HL-60 (cell line): ENCODE measurements at regions not wholly inside any gene's neighbourhood (a gene's known extent, or its start where the extent isn't known, plus 50 kb on each side); places are given as distances from the start of the nearest gene placed in this dataset.

Experiments used
- DNase-seq, 2 experiments: peaks; one replicate each; pipeline ENCODE4 v3.0.0-alpha.2; 2010 to 2020; ENCODE audit warnings: low read depth in 1 of 2, low spot score in 1 of 2
- H3K27ac ChIP-seq: fragments of 250-450 bp; sonication (Bioruptor Pico); replicated peaks from 2 replicates; pipeline ENCODE4 v1.5.1; 2020; ENCODE audit warnings: mild to moderate bottlenecking, moderate library complexity
- H3K27me3 ChIP-seq: fragments of 250-450 bp; sonication (Bioruptor Pico); 2 replicates; pipeline ENCODE4 v1.5.1; 2021; ENCODE audit warnings: mild to moderate bottlenecking, moderate library complexity; ENCODE audit not compliant: insufficient read depth, poor library complexity, severe bottlenecking
- H3K4me3 ChIP-seq: replicated peaks from 2 replicates; pipeline ENCODE4 v1.5.1; 2011; ENCODE audit warnings: mild to moderate bottlenecking, control low read depth, low read length; ENCODE audit not compliant: insufficient read depth
- CTCF ChIP-seq: IDR thresholded peaks from one replicate; pipeline ENCODE4 v1.5.1; 2011; ENCODE audit warnings: low read length, control low read depth, inconsistent platforms; ENCODE audit not compliant: insufficient read depth
- GABPA ChIP-seq: IDR thresholded peaks from 2 replicates; pipeline ENCODE4 v1.6.1; 2012; ENCODE audit warnings: low read depth
- POLR2AphosphoS5 ChIP-seq: IDR thresholded peaks from 2 replicates; pipeline ENCODE4 v1.6.1; 2012; ENCODE audit warnings: low read depth
- REST ChIP-seq: IDR thresholded peaks from 2 replicates; pipeline ENCODE4 v1.6.1; 2012; ENCODE audit warnings: low read depth; ENCODE audit not compliant: insufficient replicate concordance
- SPI1 ChIP-seq: IDR thresholded peaks from 2 replicates; pipeline ENCODE4 v1.6.1; 2012; ENCODE audit warnings: low read depth, mild to moderate bottlenecking, borderline replicate concordance

GRCh38 chr3:31166249-31166885 lies 271.9 kb upstream of the GADL1 start:
- Histone ChIP-seq H3K27me3 (no peaks in the 10 kb centered on the region), H3K27ac (no peak overlapping the region), H3K4me3 (no peak overlapping the region)
- DNase-seq: no peak
- no peak for TF ChIP-seq CTCF
- TF ChIP-seq SPI1: no peak
- no peak for TF ChIP-seq REST
- TF ChIP-seq GABPA: no peak
- no peak for TF ChIP-seq POLR2AphosphoS5

- no peaks in the 10 kb centered on the region for H3K27me3 ChIP-seq
- no peak overlapping the region for H3K27ac ChIP-seq
- DNase-seq: no peak
- TF ChIP-seq GABPA (no peak), SPI1 (no peak), CTCF (no peak)
- H3K4me3 ChIP-seq: no peak overlapping the region
Observed at GRCh38 chr3:31167666-31168065, 273.2 kb upstream of the GADL1 start.

GRCh38 chr3:31170932-31171670 lies 276.6 kb upstream of the GADL1 start:
- TF ChIP-seq GABPA (no peak), CTCF (no peak), POLR2AphosphoS5 (no peak), SPI1 (no peak), REST (no peak)
- DNase-seq: no peak
- Histone ChIP-seq H3K27me3 (no peaks in the 10 kb centered on the region), H3K4me3 (no peak overlapping the region), H3K27ac (no peak overlapping the region)

- Histone ChIP-seq H3K27me3 (no peaks in the 10 kb centered on the region), H3K27ac (no peak overlapping the region), H3K4me3 (no peak overlapping the region)
- no peak for DNase-seq
- TF ChIP-seq GABPA: no peak
- TF ChIP-seq REST: no peak
- no peak for TF ChIP-seq CTCF
- TF ChIP-seq POLR2AphosphoS5: no peak
- no peak for TF ChIP-seq SPI1
Observed at GRCh38 chr3:31172336-31172735, 277.9 kb upstream of the GADL1 start.
